ENCODE measurements at regions not wholly inside any gene's neighbourhood (a gene's known extent, or its start where the extent isn't known, plus 50 kb on each side); places are given as distances from the start of the nearest gene placed in this dataset.

DNA sequence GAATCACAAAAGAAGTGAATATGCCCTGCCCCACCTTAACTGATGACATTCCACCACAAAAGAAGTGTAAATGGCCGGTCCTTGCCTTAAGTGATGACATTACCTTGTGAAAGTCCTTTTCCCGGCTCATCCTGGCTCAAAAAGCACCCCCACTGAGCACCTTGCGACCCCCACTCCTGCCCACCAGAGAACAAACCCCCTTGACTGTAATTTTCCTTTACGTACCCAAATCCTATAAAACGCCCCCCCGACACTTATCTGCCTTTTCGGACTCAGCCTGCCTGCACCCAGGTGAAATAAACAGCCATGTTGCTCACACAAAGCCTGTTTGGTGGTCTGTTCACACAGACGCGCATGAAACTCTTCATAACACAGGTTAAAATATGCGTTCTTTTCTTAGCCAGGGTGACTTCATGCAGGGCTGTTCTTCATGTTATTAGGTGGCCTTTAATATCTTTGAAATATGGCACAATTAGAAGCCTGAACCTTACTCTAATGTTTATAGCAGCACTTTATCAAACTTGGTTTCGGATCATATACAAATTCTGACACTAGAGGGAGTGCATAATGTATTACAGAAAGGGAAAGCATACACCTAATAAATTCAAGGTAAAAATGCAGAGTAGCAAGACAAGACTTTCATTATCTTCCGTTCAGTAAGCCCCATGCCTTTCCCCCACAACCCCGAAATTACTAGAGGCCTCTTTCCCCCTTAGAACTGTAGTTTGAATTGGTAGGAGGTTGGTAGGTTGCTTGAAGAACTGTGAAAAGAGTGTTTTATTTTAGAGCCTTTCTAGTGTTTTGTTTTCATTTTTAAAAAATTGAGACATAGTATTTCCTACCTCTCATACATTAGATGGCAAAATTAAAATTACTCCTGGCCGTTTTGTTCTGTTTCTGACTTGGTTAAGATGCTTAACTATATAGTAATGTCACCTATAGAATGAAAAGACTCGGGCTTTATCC, 117.9 kb downstream of the NPY start:
- Mint-ChIP-seq H3K9me3 (ENCODE audit: unreplicated experiment) (no peaks in the 10 kb centered on the region), H3K4me1 (ENCODE audit: insufficient read depth, unreplicated experiment) (peaks cover 15% of the 10 kb centered on the region), H3K36me3 (ENCODE audit: insufficient read depth, unreplicated experiment) (no peaks in the 10 kb centered on the region), H3K27ac (ENCODE audit: low read depth, unreplicated experiment) (no peak overlapping the region), H3K27me3 (ENCODE audit: insufficient read depth, unreplicated experiment) (no peaks in the 10 kb centered on the region), H3K4me3 (ENCODE audit: unreplicated experiment) (peak overlapping the region; percentile 43)
- TF ChIP-seq, protein P1, sequence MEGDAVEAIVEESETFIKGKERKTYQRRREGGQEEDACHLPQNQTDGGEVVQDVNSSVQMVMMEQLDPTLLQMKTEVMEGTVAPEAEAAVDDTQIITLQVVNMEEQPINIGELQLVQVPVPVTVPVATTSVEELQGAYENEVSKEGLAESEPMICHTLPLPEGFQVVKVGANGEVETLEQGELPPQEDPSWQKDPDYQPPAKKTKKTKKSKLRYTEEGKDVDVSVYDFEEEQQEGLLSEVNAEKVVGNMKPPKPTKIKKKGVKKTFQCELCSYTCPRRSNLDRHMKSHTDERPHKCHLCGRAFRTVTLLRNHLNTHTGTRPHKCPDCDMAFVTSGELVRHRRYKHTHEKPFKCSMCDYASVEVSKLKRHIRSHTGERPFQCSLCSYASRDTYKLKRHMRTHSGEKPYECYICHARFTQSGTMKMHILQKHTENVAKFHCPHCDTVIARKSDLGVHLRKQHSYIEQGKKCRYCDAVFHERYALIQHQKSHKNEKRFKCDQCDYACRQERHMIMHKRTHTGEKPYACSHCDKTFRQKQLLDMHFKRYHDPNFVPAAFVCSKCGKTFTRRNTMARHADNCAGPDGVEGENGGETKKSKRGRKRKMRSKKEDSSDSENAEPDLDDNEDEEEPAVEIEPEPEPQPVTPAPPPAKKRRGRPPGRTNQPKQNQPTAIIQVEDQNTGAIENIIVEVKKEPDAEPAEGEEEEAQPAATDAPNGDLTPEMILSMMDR (IDR thresholded peaks at IDR 0.05; ENCODE audit: unreplicated experiment), result peak; percentile 32
- ChIA-PET CTCF (interaction anchor here (0.7 to 1.2 kb wide), 3 partner anchors 9 to 266 kb away, joined by 3 to 5 read pairs (median 3); no protein-coding TSS in a partner anchor), POLR2A (interaction anchor here (0.8 kb wide), 1 partner anchor 894 kb away, joined by 4 read pairs; no protein-coding TSS in a partner anchor)
- intact Hi-C loops (cut with micrococcal nuclease), result loop anchor here (1.0 to 5.0 kb wide), 2 partner anchors 263 to 695 kb away; no protein-coding TSS in a partner anchor
- no TSS peak for BruUV-seq (replicated peaks)
- peak; percentile 39 for DNase-seq (ENCODE audit: unreplicated experiment)

DNA sequence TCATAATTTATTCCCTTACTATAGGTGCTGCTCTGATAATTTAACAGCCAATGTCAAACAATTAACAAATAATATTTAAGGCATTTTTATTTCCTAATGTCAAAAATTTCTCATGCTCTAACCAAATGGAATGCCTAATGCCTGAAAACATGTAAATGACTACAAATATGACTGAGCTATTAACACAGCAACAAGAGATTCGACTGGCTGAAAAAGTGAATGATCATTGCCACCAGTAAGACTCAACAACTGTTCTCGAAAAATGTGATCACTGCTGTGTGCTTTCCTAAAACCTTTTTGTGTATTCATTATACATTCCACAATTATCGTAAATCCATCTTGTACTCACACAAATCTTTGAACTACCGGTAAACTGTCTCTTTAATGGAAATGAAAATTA, 118.7 kb downstream of the NPY start:
- DNase-seq (ENCODE audit: unreplicated experiment), result no peak
- Mint-ChIP-seq H3K4me3 (ENCODE audit: unreplicated experiment) (no peak overlapping the region), H3K27me3 (ENCODE audit: insufficient read depth, unreplicated experiment) (no peaks in the 10 kb centered on the region), H3K36me3 (ENCODE audit: insufficient read depth, unreplicated experiment) (no peaks in the 10 kb centered on the region), H3K4me1 (ENCODE audit: insufficient read depth, unreplicated experiment) (peaks cover 15% of the 10 kb centered on the region), H3K27ac (ENCODE audit: low read depth, unreplicated experiment) (no peak overlapping the region), H3K9me3 (ENCODE audit: unreplicated experiment) (no peaks in the 10 kb centered on the region)
- intact Hi-C loops (cut with micrococcal nuclease), result loop anchor here (1.0 to 5.0 kb wide), 2 partner anchors 263 to 695 kb away; no protein-coding TSS in a partner anchor
- POLR2A ChIA-PET, result interaction anchor here (0.8 kb wide), 1 partner anchor 895 kb away, joined by 4 read pairs; no protein-coding TSS in a partner anchor
- BruUV-seq (replicated peaks), result no TSS peak
- TF ChIP-seq, protein P1 (IDR thresholded peaks at IDR 0.05; ENCODE audit: unreplicated experiment), result no peak
- CTCF ChIA-PET, result interaction anchor here (0.6 to 1.2 kb wide), 4 partner anchors 8 to 266 kb away, joined by 3 to 5 read pairs (median 3); no protein-coding TSS in a partner anchor

DNA sequence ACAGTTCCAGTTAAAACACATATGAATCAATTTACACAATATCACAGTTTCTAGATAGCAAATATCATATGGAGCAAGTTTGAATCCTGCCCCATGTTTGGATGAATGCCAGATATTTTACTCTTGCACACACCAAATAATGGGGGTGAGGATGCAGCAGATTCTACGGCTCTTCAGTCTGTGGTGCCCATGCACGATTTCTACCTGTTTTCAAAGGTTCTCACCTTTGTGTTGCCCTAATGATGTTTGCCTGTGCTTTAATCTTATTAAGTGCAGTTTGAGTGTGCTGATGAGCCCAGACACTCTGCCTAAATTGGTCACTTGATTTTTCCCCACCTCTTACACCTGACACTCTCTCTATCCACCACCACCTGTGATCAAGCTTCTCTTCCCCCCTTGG, 119.6 kb downstream of the NPY start:
- H3K4me3 Mint-ChIP-seq (ENCODE audit: unreplicated experiment), result no peak overlapping the region
- BruUV-seq (replicated peaks), result no TSS peak
- no peaks in the 10 kb centered on the region for H3K36me3 Mint-ChIP-seq (ENCODE audit: insufficient read depth, unreplicated experiment)
- no peaks in the 10 kb centered on the region for H3K27me3 Mint-ChIP-seq (ENCODE audit: insufficient read depth, unreplicated experiment)
- H3K27ac Mint-ChIP-seq (ENCODE audit: low read depth, unreplicated experiment), result no peak overlapping the region
- no peaks in the 10 kb centered on the region for H3K9me3 Mint-ChIP-seq (ENCODE audit: unreplicated experiment)
- peaks cover 15% of the 10 kb centered on the region for H3K4me1 Mint-ChIP-seq (ENCODE audit: insufficient read depth, unreplicated experiment)
- ChIA-PET CTCF (interaction anchor here (0.9 kb wide), 1 partner anchor 263 kb away, joined by 3 read pairs; no protein-coding TSS in a partner anchor), POLR2A (no interaction called here)
- DNase-seq (ENCODE audit: unreplicated experiment), result no peak
- intact Hi-C loops (cut with micrococcal nuclease), result loop anchor here (5.0 kb wide), 1 partner anchor 694 kb away; no protein-coding TSS in a partner anchor
- TF ChIP-seq, protein P1 (IDR thresholded peaks at IDR 0.05; ENCODE audit: unreplicated experiment), result no peak

DNA sequence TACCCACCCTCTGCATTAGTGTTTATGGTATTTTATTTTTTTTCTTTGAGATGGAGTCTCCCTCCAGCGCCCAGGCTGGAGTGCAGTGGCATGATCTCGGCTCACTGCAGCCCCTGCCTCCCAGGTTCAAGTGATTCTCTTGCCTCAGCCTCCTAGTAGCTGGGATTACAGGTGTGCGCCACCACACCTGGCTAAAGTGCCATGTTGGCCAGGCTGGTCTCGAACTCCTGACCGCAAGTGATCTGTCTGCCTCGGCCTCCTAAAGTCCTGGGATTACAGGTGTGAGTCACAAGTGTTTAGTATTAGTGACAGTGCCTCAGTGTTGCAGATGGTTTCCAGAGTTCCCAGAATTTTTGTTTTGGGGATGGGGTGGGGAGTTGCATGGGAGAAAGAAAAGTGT, 120.3 kb downstream of the NPY start:
- intact Hi-C loops (cut with micrococcal nuclease), result loop anchor here (5.0 kb wide), 1 partner anchor 693 kb away; no protein-coding TSS in a partner anchor
- Mint-ChIP-seq H3K9me3 (ENCODE audit: unreplicated experiment) (no peaks in the 10 kb centered on the region), H3K27me3 (ENCODE audit: insufficient read depth, unreplicated experiment) (no peaks in the 10 kb centered on the region), H3K27ac (ENCODE audit: low read depth, unreplicated experiment) (no peak overlapping the region), H3K4me1 (ENCODE audit: insufficient read depth, unreplicated experiment) (peaks cover 15% of the 10 kb centered on the region), H3K4me3 (ENCODE audit: unreplicated experiment) (no peak overlapping the region), H3K36me3 (ENCODE audit: insufficient read depth, unreplicated experiment) (no peaks in the 10 kb centered on the region)
- no peak for DNase-seq (ENCODE audit: unreplicated experiment)
- ChIA-PET CTCF (interaction anchor here (0.6 to 0.9 kb wide), 2 partner anchors 262 kb away, joined by 3 read pairs; no protein-coding TSS in a partner anchor), POLR2A (no interaction called here)
- TF ChIP-seq, protein P1 (IDR thresholded peaks at IDR 0.05; ENCODE audit: unreplicated experiment), result no peak
- no TSS peak for BruUV-seq (replicated peaks)

Measured in MCF 10A (cell line).